HG03565 (cell line): ENCODE measurements at regions not wholly inside any gene's neighbourhood (a gene's known extent, or its start where the extent isn't known, plus 50 kb on each side); places are given as distances from the start of the nearest gene placed in this dataset.

Source experiments
- ATAC-seq: cut with Tn5 transposase; IDR thresholded peaks from one replicate; pipeline ENCODE4 v1.9.1; 2021; ENCODE audit warnings: mild to moderate bottlenecking, moderate library complexity; ENCODE audit not compliant: unreplicated experiment

GRCh38 chr14:49396801-49397200, 189.4 kb downstream of the RPS29 start:
- no peak for ATAC-seq

DNA sequence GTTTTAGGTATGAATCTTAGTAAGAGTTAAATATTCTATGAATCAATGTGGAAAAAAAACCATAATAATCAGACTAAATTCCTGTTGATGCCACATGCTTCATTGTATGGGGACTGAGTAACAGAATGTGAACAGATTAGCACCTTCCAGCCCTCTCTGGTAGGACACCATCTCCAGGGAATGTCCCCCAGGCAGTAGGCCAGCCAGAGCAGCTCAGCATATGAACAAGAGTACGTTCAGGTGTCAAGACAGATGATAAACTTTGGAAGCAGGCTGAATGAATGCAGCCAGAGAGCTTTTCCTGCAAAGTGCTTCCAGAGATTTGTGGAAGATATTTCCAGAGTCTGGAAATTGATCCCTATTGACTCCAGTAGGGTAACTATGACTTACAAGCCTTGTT, 204.4 kb downstream of the RPS29 start:
- no peak for ATAC-seq

GRCh38 chr14:49367696-49368095, 218.5 kb downstream of the RPS29 start:
- ATAC-seq: no peak

GRCh38 chr14:49366416-49366815, 219.8 kb downstream of the RPS29 start:
- ATAC-seq: no peak

- no peak for ATAC-seq
These were observed 221.4 kb downstream of the RPS29 start for GRCh38 chr14:49364752-49365117.

GRCh38 chr14:49363821-49364751, 222.1 kb downstream of the RPS29 start:
- no peak for ATAC-seq

GRCh38 chr14:49362916-49363315, 223.3 kb downstream of the RPS29 start:
- ATAC-seq: no peak

DNA sequence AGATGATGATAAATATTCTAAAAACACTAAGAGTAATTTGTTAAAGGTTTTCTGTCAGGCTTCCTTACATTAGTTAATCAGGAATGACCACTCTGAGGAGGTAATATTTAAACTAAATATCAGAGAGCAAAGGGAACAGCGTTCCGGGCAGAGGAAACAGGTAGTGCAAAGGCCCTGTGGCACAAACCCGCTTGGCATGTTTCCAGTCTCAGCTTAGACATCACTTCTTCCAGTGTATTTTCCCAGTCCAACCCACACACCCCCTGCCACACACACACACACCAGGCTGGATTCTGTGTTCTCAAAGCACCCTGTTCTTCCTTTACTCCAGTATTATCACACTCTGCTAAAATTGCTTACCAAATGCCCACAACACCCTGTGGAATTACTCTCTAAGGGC, 247.1 kb downstream of the RPS29 start:
- ATAC-seq: no peak

- no peak for ATAC-seq
These were observed 266.4 kb downstream of the RPS29 start for GRCh38 chr14:49319810-49320209.

- ATAC-seq: no peak
These were observed 270.6 kb downstream of the RPS29 start for GRCh38 chr14:49315570-49315969.

DNA sequence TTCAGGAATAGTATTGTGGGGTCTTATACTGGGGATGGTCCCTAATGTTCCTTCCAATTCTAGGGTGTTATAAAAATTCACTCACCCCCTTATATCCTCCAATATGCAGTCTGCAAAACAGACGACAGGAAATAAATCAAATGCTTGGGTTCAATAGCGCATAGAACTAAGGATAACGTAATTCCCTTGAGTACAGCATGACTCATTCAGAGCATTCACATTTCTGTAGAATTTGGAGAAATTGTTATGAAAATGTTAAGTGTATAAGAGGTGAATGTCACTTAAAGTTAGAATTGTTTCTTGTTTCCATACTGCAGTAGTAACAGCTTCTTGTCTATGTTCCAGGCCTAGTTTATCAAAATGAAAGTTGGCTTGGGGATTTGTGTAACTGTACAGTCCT, 271.4 kb downstream of the RPS29 start:
- no peak for ATAC-seq

GRCh38 chr14:49313108-49313507, 273.1 kb downstream of the RPS29 start:
- no peak for ATAC-seq

- ATAC-seq: no peak
These were observed 275.9 kb downstream of the RPS29 start for GRCh38 chr14:49310298-49310697.

GRCh38 chr14:49306152-49306751, 279.9 kb downstream of the RPS29 start:
- peak; percentile 87 for ATAC-seq

DNA sequence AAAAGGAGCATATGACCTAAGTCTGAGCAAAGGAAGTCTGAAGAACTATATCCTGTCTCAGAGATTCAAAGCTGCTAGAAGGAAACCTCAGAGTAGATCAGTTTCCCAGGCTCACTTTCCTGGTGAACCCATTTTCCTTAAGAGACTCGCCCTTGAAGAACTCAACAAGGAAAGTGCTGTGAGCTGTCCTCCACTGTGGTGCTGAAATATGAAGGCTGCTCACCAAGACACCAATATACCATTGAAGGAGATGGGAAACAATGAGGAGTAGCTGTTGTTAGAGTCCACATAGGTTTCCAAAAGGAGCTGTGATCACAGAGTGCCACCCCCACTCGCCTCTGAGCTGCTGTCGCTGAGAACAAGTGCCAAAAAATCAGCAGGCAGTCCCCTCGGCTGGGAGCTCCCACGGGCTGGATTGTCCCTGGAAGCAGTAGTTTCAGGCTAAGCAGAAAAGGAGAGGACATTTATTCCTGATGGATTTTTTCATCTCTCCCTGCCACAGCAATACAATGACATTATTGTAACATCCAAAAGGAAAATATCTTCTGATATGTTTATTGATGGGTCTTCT, 282.1 kb downstream of the RPS29 start:
- no peak for ATAC-seq

GRCh38 chr14:49297102-49297501, 289.1 kb downstream of the RPS29 start:
- no peak for ATAC-seq

DNA sequence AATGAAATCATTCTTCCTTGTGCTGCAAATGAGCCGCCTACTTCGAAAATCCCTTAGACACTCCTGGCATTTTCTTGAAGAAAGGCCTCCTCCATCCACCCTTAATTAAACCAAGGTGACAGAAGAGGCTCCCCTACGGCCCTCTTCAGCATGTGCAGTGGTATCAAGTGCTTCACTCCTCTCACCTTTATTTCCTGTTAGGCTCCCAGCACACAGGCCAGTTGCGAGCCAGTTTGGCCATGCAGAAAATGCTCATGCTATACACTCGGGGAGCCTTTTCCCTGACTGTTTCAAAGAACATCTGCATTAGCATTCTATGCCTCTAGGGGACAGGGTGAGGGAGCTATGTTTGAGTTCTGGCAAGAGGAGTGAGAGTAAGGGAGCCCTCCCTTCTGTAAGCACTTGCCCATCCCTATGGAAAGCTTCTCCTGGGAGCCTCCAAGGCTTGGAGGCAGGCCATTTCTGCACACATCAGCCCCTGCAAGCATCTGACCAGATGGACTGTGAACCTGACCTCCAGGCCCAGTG, 291.5 kb downstream of the RPS29 start:
- ATAC-seq: no peak

DNA sequence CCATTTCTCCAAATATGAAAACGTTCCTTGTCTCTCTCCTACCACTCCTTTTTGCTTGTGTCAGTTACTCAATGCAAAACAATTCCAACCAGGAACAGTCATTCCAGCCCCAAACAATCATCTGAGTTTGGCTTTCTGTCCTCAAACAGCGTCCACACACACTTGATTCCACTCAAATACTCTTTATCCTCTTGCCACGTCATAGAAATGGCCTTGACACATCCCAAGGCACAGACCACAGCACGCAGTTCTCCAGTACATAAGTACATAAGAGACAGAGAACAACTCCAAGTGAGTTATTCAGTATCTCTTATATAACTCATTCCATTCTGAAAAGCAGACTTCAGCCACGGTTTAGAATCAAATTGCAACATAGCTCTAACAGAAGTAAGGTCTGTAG, 299.2 kb downstream of the RPS29 start:
- no peak for ATAC-seq

GRCh38 chr14:49286257-49286983, 299.8 kb downstream of the RPS29 start:
- no peak for ATAC-seq

- no peak for ATAC-seq
These were observed 305.6 kb downstream of the RPS29 start for GRCh38 chr14:49280566-49280965.

GRCh38 chr14:49250517-49250916, 335.7 kb downstream of the RPS29 start:
- no peak for ATAC-seq
